GM23338 (cell line): ENCODE measurements at regions not wholly inside any gene's neighbourhood (a gene's known extent, or its start where the extent isn't known, plus 50 kb on each side); places are given as distances from the start of the nearest gene placed in this dataset.

Experiments used
- ATAC-seq: fragments of 200-7000 bp; cut with Tn5 transposase; 3 replicates; pipeline ENCODE4 v1.9.1; 2020
- DNase-seq: peaks from one replicate; pipeline ENCODE4 v3.0.0-alpha.2; 2015; ENCODE audit warnings: low spot score
- H2AFZ ChIP-seq: fragments of 200-600 bp; sonication (generic); 2 replicates; pipeline ENCODE4 v1.8.0; 2016; ENCODE audit warnings: antibody characterized with exemption, mild to moderate bottlenecking, moderate library complexity
- H3F3A ChIP-seq: fragments of 200-600 bp; sonication (generic); replicated peaks from 2 replicates; pipeline ENCODE4 v1.8.0; 2017; ENCODE audit warnings: antibody characterized with exemption, mixed run types, low read depth
- H3K27ac ChIP-seq: fragments of 200-600 bp; sonication (generic); 2 replicates; pipeline ENCODE4 v1.6.1; 2016; ENCODE audit warnings: low read depth
- H3K27me3 ChIP-seq: fragments of 200-600 bp; sonication (generic); 2 replicates; pipeline ENCODE4 v1.8.0; 2016; ENCODE audit warnings: mild to moderate bottlenecking, mixed run types, moderate library complexity; ENCODE audit not compliant: insufficient read depth
- H3K36me3 ChIP-seq: fragments of 200-600 bp; sonication (generic); 2 replicates; pipeline ENCODE4 v1.8.0; 2016; ENCODE audit warnings: mild to moderate bottlenecking; ENCODE audit not compliant: insufficient read depth
- H3K4me1 ChIP-seq: fragments of 200-600 bp; sonication (generic); 2 replicates; pipeline ENCODE4 v1.8.0; 2016; ENCODE audit warnings: mild to moderate bottlenecking, moderate library complexity; ENCODE audit not compliant: insufficient read depth
- H3K4me2 ChIP-seq: fragments of 200-600 bp; sonication (generic); 2 replicates; pipeline ENCODE4 v1.7.1; 2017; ENCODE audit warnings: mixed run types
- H3K4me3 ChIP-seq: fragments of 200-600 bp; sonication (generic); 2 replicates; pipeline ENCODE4 v1.6.1; 2016; ENCODE audit warnings: mixed run types
- H3K79me2 ChIP-seq: fragments of 200-600 bp; sonication (generic); replicated peaks from 2 replicates; pipeline ENCODE4 v1.8.0; 2017; ENCODE audit warnings: mild to moderate bottlenecking; ENCODE audit not compliant: insufficient read depth
- H3K9me2 ChIP-seq: fragments of 200-600 bp; sonication (generic); 2 replicates; pipeline ENCODE4 v1.8.0; 2017; ENCODE audit not compliant: insufficient read depth
- H4K20me1 ChIP-seq: fragments of 200-600 bp; sonication (generic); replicated peaks from 2 replicates; pipeline ENCODE4 v1.8.0; 2017; ENCODE audit warnings: mild to moderate bottlenecking; ENCODE audit not compliant: insufficient read depth
- H3K27ac Mint-ChIP-seq: 2 replicates; pipeline ENCODE4 v1.8.0; 2020; ENCODE audit warnings: inconsistent platforms, mild to moderate bottlenecking, moderate library complexity, mixed read lengths
- H3K27me3 Mint-ChIP-seq: 3 replicates; pipeline ENCODE4 v1.8.0; 2022; ENCODE audit warnings: low read depth, mild to moderate bottlenecking, moderate library complexity, mixed read lengths, inconsistent platforms; ENCODE audit not compliant: insufficient read depth, poor library complexity
- H3K36me3 Mint-ChIP-seq: 3 replicates; pipeline ENCODE4 v1.8.0; 2021; ENCODE audit warnings: low read depth, mild to moderate bottlenecking, inconsistent platforms, moderate library complexity, mixed read lengths
- H3K4me1 Mint-ChIP-seq: 3 replicates; pipeline ENCODE4 v1.8.0; 2020; ENCODE audit warnings: mild to moderate bottlenecking, inconsistent platforms, mixed read lengths
- H3K4me3 Mint-ChIP-seq: 3 replicates; pipeline ENCODE4 v1.8.0; 2021; ENCODE audit warnings: moderate library complexity, mild to moderate bottlenecking, inconsistent platforms, mixed read lengths
- H3K9me3 Mint-ChIP-seq: 3 replicates; pipeline ENCODE4 v1.8.0; 2020; ENCODE audit warnings: moderate library complexity, mild to moderate bottlenecking, inconsistent platforms, mixed read lengths
- CREB1 ChIP-seq: fragments of 250-450 bp; sonication (Bioruptor Pico); IDR thresholded peaks from 2 replicates; pipeline ENCODE4 v1.5.0; 2020; ENCODE audit warnings: low read depth, mild to moderate bottlenecking, moderate library complexity
- EZH2 ChIP-seq: fragments of 200-600 bp; sonication (generic); IDR thresholded peaks from one replicate; pipeline ENCODE4 v1.8.0; 2017; ENCODE audit warnings: antibody characterized with exemption, mild to moderate bottlenecking, low read depth; ENCODE audit not compliant: unreplicated experiment
- NANOG ChIP-seq: IDR thresholded peaks from 2 replicates; pipeline ENCODE4 v1.6.1; 2016; ENCODE audit warnings: antibody characterized with exemption, borderline replicate concordance
- STAT1 ChIP-seq: IDR thresholded peaks from one replicate; pipeline ENCODE4 v1.6.1; 2016; ENCODE audit warnings: antibody characterized with exemption; ENCODE audit not compliant: unreplicated experiment
- ZNF114 ChIP-seq: fragments of 250-450 bp; sonication (Bioruptor Pico); IDR thresholded peaks from 2 replicates; pipeline ENCODE4 v1.5.0; 2020; ENCODE audit warnings: mild to moderate bottlenecking, moderate library complexity
- ZNF462 ChIP-seq: fragments of 250-450 bp; sonication (Bioruptor Pico); IDR thresholded peaks from 2 replicates; pipeline ENCODE4 v1.5.0; 2020; ENCODE audit warnings: mild to moderate bottlenecking, moderate library complexity
- TF ChIP-seq, protein P1 (sequence below), 2 experiments: fragments of 200-600 bp in 1 of 2; sonication (generic) in 1 of 2; conservative IDR thresholded peaks; 2 replicates each; pipeline versions ENCODE4 v1.5.1 to v1.6.1; 2016 to 2017; ENCODE audit warnings: antibody characterized with exemption in 2 of 2, low read depth in 2 of 2, mild to moderate bottlenecking in 2 of 2, moderate library complexity in 1 of 2

DNA sequence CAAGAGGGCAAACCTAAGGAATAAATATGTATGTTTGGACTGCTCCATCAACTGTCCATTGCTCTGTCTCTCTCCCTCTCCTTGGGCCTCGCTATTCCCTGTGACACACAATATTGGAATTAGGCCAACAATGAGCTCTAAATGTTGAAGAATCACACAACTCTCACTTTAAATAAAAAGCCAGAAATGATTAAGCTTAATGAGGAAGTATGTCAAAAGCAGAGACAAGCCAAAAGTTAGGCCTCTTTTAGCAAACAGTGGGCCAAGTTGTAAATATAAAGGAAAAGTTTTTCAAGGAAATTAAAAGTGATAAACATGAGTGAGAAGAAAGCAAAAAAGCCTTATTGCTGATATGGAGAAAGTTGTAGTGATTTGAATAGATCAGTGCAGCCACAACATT is 141.0 kb downstream of the VGLL3 start (continued):
- TF ChIP-seq ZNF462 (no peak), STAT1 (no peak), NANOG (no peak), EZH2 (no peak), ZNF114 (no peak)
- TF ChIP-seq, protein P1, sequence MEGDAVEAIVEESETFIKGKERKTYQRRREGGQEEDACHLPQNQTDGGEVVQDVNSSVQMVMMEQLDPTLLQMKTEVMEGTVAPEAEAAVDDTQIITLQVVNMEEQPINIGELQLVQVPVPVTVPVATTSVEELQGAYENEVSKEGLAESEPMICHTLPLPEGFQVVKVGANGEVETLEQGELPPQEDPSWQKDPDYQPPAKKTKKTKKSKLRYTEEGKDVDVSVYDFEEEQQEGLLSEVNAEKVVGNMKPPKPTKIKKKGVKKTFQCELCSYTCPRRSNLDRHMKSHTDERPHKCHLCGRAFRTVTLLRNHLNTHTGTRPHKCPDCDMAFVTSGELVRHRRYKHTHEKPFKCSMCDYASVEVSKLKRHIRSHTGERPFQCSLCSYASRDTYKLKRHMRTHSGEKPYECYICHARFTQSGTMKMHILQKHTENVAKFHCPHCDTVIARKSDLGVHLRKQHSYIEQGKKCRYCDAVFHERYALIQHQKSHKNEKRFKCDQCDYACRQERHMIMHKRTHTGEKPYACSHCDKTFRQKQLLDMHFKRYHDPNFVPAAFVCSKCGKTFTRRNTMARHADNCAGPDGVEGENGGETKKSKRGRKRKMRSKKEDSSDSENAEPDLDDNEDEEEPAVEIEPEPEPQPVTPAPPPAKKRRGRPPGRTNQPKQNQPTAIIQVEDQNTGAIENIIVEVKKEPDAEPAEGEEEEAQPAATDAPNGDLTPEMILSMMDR (conservative IDR thresholded peaks at IDR 0.05; ENCODE audit: low read depth in 2 of 2), result no peak

DNA sequence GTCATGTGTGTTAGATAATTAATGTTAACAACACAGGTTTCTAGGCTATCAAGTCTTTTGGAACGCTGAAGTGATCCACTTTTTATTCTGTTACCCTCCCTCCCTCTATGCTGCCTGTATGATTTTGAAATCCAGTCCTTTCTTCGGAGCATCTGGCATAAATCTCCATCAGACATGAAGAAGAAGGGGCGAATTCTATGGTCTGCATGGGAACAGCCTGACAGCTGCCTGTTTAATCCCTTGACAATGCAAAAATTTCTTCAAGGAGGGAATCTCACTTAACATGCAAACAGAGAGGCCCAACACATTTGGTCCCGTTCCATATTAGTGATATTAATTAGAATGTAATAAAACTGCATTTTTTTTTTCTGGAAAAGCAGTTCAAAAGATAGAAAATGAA is 145.2 kb downstream of the VGLL3 start:
- H3K27ac Mint-ChIP-seq, result no peak overlapping the region
- H3K36me3 ChIP-seq, result no peaks in the 10 kb centered on the region
- H3K27ac ChIP-seq, result no peak overlapping the region
- H3K4me2 ChIP-seq, result no peak overlapping the region
- peaks cover 4% of the 10 kb centered on the region; the same call in 2 of the 3 replicates for H3K4me1 Mint-ChIP-seq
- H3K4me3 ChIP-seq, result no peak overlapping the region
- DNase-seq, result no peak
- peaks cover 4% of the 10 kb centered on the region for H3K4me1 ChIP-seq
- no peaks in the 10 kb centered on the region for H3F3A ChIP-seq
- no peak for ATAC-seq
- H3K27me3 Mint-ChIP-seq, result no peaks in the 10 kb centered on the region
- H3K9me3 Mint-ChIP-seq, result peaks cover under 1% of the 10 kb centered on the region; the same call in 1 of the 3 replicates
- no peaks in the 10 kb centered on the region for H4K20me1 ChIP-seq
- H3K79me2 ChIP-seq, result no peaks in the 10 kb centered on the region
- H3K27me3 ChIP-seq, result no peaks in the 10 kb centered on the region
- 0 out of 2 replicates have a peak overlapping the region, but pooled peaks have one; percentile 5 for H2AFZ ChIP-seq
- H3K4me3 Mint-ChIP-seq, result no peak overlapping the region
- peaks cover 6% of the 10 kb centered on the region; the same call in 2 of the 3 replicates for H3K36me3 Mint-ChIP-seq
- peaks cover 6% of the 10 kb centered on the region; the same call in 1 of the 2 replicates for H3K9me2 ChIP-seq
- no peak for TF ChIP-seq CREB1 (CRISPR knock-in tag)
- TF ChIP-seq, protein P1 (conservative IDR thresholded peaks at IDR 0.05; ENCODE audit: low read depth in 2 of 2), result no peak
- no peak for TF ChIP-seq ZNF114
